Hepatocyte (in vitro differentiated cells): ENCODE measurements at regions not wholly inside any gene's neighbourhood (a gene's known extent, or its start where the extent isn't known, plus 50 kb on each side); places are given as distances from the start of the nearest gene placed in this dataset.

Experiments used
- CTCF ChIP-seq: fragments of 200-600 bp; sonication (generic); IDR thresholded peaks from 2 replicates; pipeline ENCODE4 v1.5.1; 2016; ENCODE audit warnings: antibody characterized with exemption, mild to moderate bottlenecking; ENCODE audit not compliant: poor library complexity
- EZH2 ChIP-seq: fragments of 200-600 bp; sonication (generic); IDR thresholded peaks from 2 replicates; pipeline ENCODE4 v1.6.1; 2016; ENCODE audit warnings: antibody characterized with exemption, mild to moderate bottlenecking, borderline replicate concordance
- EZH2phosphoT487 ChIP-seq: fragments of 200-600 bp; sonication (generic); IDR thresholded peaks from one replicate; pipeline ENCODE4 v1.6.1; 2018; ENCODE audit warnings: antibody characterized with exemption, mild to moderate bottlenecking, low read depth, moderate library complexity; ENCODE audit not compliant: unreplicated experiment, severe bottlenecking

- TF ChIP-seq CTCF (no peak), EZH2 (no peak), EZH2phosphoT487 (no peak)
Observed at GRCh38 chr9:96062854-96063253, 187.4 kb downstream of the ERCC6L2 start.
